ENCODE measurements at regions not wholly inside any gene's neighbourhood (a gene's known extent, or its start where the extent isn't known, plus 50 kb on each side); places are given as distances from the start of the nearest gene placed in this dataset.

- TF ChIP-seq POLR2AphosphoS5 (IDR thresholded peaks at IDR 0.05; ENCODE audit: low read depth, low read length) (no peak), SMC3 (IDR thresholded peaks at IDR 0.05; ENCODE audit: low read depth, low read length) (no peak), EZH2phosphoT487 (IDR thresholded peaks at IDR 0.05; ENCODE audit: borderline replicate concordance, low read depth) (no peak)
These were observed 166.0 kb downstream of the DLL1 start (continued) for GRCh38 chr6:170124836-170125235.

- Histone ChIP-seq H3K4me3 (ENCODE audit: low read depth in 2 of 2, low read length in 1 of 2) (no peak overlapping the region), H3K79me2 (ENCODE audit: insufficient read depth) (no peaks in the 10 kb centered on the region), H3K36me3 (replicated peaks in 1 of 2; ENCODE audit: control insufficient read depth in 1 of 2, insufficient read depth in 2 of 2, low read length in 1 of 2) (no peaks in the 10 kb centered on the region), H3K27ac (ENCODE audit: low read depth in 2 of 2, low read length in 1 of 2) (peak overlapping the region in 1 of 2 experiments; percentile 60; a peak in 2 of 4 replicates), H2AFZ (ENCODE audit: low read depth) (no peak overlapping the region), H3K9me3 (peaks cover 6% of the 10 kb centered on the region; the same call in 1 of the 2 replicates), H3K9me2 (no peaks in the 10 kb centered on the region), H4K20me1 (ENCODE audit: insufficient read depth) (no peaks in the 10 kb centered on the region), H3K4me1 (ENCODE audit: control insufficient read depth in 1 of 2, insufficient read depth in 2 of 2, low read depth in 1 of 2, low read length in 1 of 2) (peaks cover 0 to 22% of the 10 kb centered on the region in 2 experiments; a peak in 2 of 4 replicates), H3F3A (replicated peaks; ENCODE audit: insufficient read depth) (no peaks in the 10 kb centered on the region), H3K27me3 (ENCODE audit: insufficient read depth) (no peaks in the 10 kb centered on the region), H3K9ac (no peak overlapping the region), H3K4me2 (no peak overlapping the region)
- POLR2A ChIA-PET: no interaction called here
- WGBS (ENCODE audit: low lambda C conversion rate): 10% methylated on average over 2 of the region's 2 CpGs
- DNase-seq: peak; percentile 79
- CTCF ChIA-PET: no interaction called here
- TF ChIP-seq TCF12 (IDR thresholded peaks at IDR 0.05) (no peak), FOSL2 (IDR thresholded peaks at IDR 0.05; ENCODE audit: borderline replicate concordance, low read depth) (no peak), CTCF (IDR thresholded peaks at IDR 0.05) (no peak), IRF3 (IDR thresholded peaks at IDR 0.05; ENCODE audit: low read depth, low read length) (no peak), MXI1 (IDR thresholded peaks at IDR 0.05; ENCODE audit: low read depth, low read length) (no peak), EP300 (IDR thresholded peaks at IDR 0.05; ENCODE audit: borderline replicate concordance in 1 of 2, low read depth in 1 of 2, low read length in 1 of 2) (peak in 1 of 2 experiments; percentile 66; a peak in 1 of 4 replicates), RCOR1 (IDR thresholded peaks at IDR 0.05; ENCODE audit: low read length) (peak; percentile 48), MEF2A (IDR thresholded peaks at IDR 0.05; ENCODE audit: borderline replicate concordance, low read depth) (no peak), GABPA (IDR thresholded peaks at IDR 0.05; ENCODE audit: low read depth) (no peak), TAF1 (IDR thresholded peaks at IDR 0.05; ENCODE audit: borderline replicate concordance, low read depth, low read length) (no peak), NFIC (IDR thresholded peaks at IDR 0.05; ENCODE audit: borderline replicate concordance) (no peak), JUND (IDR thresholded peaks at IDR 0.05) (no peak), USF2 (IDR thresholded peaks at IDR 0.05; ENCODE audit: borderline replicate concordance, low read depth, low read length) (no peak), RAD21 (IDR thresholded peaks at IDR 0.05; ENCODE audit: low read length) (no peak; the same call in 1 of the 2 replicates), EZH2phosphoT487 (IDR thresholded peaks at IDR 0.05; ENCODE audit: borderline replicate concordance, low read depth) (no peak), SMC3 (IDR thresholded peaks at IDR 0.05; ENCODE audit: low read depth, low read length) (no peak), NRF1 (IDR thresholded peaks at IDR 0.05; ENCODE audit: low read depth, low read length) (no peak), YY1 (IDR thresholded peaks at IDR 0.05; ENCODE audit: low read depth) (no peak), RXRA (IDR thresholded peaks at IDR 0.05; ENCODE audit: borderline replicate concordance, low read depth) (no peak), GATA2 (CRISPR knock-in tag; IDR thresholded peaks at IDR 0.05) (peak; percentile 42; the same call in 1 of the 2 replicates), TEAD4 (IDR thresholded peaks at IDR 0.05; ENCODE audit: borderline replicate concordance, insufficient read depth) (no peak)
- TF ChIP-seq, protein P1, sequence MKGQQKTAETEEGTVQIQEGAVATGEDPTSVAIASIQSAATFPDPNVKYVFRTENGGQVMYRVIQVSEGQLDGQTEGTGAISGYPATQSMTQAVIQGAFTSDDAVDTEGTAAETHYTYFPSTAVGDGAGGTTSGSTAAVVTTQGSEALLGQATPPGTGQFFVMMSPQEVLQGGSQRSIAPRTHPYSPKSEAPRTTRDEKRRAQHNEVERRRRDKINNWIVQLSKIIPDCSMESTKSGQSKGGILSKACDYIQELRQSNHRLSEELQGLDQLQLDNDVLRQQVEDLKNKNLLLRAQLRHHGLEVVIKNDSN (IDR thresholded peaks at IDR 0.05; ENCODE audit: borderline replicate concordance, low read depth): no peak
- TF ChIP-seq, protein P2, sequence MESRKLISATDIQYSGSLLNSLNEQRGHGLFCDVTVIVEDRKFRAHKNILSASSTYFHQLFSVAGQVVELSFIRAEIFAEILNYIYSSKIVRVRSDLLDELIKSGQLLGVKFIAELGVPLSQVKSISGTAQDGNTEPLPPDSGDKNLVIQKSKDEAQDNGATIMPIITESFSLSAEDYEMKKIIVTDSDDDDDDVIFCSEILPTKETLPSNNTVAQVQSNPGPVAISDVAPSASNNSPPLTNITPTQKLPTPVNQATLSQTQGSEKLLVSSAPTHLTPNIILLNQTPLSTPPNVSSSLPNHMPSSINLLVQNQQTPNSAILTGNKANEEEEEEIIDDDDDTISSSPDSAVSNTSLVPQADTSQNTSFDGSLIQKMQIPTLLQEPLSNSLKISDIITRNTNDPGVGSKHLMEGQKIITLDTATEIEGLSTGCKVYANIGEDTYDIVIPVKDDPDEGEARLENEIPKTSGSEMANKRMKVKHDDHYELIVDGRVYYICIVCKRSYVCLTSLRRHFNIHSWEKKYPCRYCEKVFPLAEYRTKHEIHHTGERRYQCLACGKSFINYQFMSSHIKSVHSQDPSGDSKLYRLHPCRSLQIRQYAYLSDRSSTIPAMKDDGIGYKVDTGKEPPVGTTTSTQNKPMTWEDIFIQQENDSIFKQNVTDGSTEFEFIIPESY (IDR thresholded peaks at IDR 0.05; ENCODE audit: borderline replicate concordance, low read depth): no peak
- TF ChIP-seq, protein P3, sequence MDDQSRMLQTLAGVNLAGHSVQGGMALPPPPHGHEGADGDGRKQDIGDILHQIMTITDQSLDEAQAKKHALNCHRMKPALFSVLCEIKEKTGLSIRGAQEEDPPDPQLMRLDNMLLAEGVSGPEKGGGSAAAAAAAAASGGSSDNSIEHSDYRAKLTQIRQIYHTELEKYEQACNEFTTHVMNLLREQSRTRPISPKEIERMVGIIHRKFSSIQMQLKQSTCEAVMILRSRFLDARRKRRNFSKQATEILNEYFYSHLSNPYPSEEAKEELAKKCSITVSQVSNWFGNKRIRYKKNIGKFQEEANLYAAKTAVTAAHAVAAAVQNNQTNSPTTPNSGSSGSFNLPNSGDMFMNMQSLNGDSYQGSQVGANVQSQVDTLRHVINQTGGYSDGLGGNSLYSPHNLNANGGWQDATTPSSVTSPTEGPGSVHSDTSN (IDR thresholded peaks at IDR 0.05): no peak
These were observed 166.7 kb downstream of the DLL1 start for GRCh38 chr6:170124150-170124549.

Measured in SK-N-SH (cell line).